ENCODE measurements at regions not wholly inside any gene's neighbourhood (a gene's known extent, or its start where the extent isn't known, plus 50 kb on each side); places are given as distances from the start of the nearest gene placed in this dataset.

DNA sequence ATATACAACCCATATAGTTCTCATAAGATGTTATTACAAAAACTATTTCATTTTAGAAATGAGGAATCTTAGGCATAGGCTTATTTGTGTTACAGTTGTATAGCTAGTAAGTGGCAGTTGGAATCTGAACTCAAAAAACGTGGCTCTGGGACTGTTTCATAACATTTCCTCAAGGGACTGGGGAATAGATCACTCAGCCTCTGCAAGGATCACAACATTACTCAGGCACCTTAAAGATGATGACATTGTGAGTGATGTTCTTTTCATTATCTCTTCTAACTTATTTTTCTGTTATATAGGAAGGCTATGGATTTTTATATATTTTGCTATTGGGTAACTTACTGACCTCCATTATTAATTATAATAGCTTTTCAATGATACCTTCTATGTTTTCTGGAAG lies 774.2 kb upstream of the LCORL start:
- Histone ChIP-seq H3K4me3 (no peak overlapping the region), H3K9me3 (replicated peaks in 1 of 3) (no peaks in the 10 kb centered on the region), H3K4me1 (replicated peaks in 1 of 2) (no peaks in the 10 kb centered on the region), H3K27ac (no peak overlapping the region), H3K36me3 (replicated peaks in 1 of 2) (no peaks in the 10 kb centered on the region), H3K27me3 (no peaks in the 10 kb centered on the region)
- TF ChIP-seq, protein P1, sequence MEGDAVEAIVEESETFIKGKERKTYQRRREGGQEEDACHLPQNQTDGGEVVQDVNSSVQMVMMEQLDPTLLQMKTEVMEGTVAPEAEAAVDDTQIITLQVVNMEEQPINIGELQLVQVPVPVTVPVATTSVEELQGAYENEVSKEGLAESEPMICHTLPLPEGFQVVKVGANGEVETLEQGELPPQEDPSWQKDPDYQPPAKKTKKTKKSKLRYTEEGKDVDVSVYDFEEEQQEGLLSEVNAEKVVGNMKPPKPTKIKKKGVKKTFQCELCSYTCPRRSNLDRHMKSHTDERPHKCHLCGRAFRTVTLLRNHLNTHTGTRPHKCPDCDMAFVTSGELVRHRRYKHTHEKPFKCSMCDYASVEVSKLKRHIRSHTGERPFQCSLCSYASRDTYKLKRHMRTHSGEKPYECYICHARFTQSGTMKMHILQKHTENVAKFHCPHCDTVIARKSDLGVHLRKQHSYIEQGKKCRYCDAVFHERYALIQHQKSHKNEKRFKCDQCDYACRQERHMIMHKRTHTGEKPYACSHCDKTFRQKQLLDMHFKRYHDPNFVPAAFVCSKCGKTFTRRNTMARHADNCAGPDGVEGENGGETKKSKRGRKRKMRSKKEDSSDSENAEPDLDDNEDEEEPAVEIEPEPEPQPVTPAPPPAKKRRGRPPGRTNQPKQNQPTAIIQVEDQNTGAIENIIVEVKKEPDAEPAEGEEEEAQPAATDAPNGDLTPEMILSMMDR (IDR thresholded peaks at IDR 0.05): no peak
- 58 to 74% (median 60%) methylated on average over 1 of the region's 1 CpG for WGBS, 4 donors
- intact Hi-C loops (cut with DNase I): no loop called here
- DNase-seq: no peak

DNA sequence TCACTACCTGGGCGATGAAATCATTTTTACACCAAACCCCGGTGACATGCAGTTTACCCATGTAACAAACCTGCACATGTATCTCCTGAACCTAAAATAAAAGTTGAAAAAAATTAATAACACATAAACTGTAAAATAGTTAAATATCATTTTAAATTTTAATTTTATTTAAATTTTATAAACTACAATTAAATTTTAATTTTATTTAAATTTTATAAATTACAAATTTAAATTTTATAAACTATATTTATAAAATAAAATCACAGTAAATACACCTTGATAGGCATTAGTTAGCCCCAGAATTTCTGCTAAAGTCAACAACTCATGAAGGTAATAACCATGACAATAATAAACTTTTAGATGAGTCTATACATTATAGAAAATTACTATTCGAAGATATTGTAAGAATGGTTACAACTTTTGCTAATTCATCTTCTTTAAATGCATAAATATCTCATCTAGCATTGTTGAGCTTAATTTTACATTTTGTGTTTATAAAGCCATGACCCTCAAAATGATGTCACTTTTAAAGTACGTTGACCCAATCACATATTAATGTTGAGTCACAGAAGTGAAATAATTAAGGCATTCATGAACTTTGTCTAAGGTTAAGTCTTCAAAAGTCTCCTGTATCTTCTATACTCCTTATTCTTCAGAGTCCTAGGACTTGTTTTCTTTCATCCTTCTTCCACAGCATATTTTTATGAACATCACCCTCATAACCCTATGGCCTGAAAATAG lies 755.8 kb upstream of the LCORL start:
- Histone ChIP-seq H3K36me3 (replicated peaks in 1 of 2) (no peaks in the 10 kb centered on the region), H3K4me3 (no peak overlapping the region), H3K9me3 (replicated peaks in 1 of 3) (peaks cover 0 to 7% (median 0%) of the 10 kb centered on the region in 3 donors), H3K27ac (no peak overlapping the region), H3K27me3 (no peaks in the 10 kb centered on the region), H3K4me1 (replicated peaks in 1 of 2) (no peaks in the 10 kb centered on the region)
- TF ChIP-seq POLR2A (IDR thresholded peaks at IDR 0.05): no peak
- TF ChIP-seq, protein P1 (IDR thresholded peaks at IDR 0.05): no peak
- DNase-seq: no peak
- 54 to 61% (median 61%) methylated on average over 4 of the region's 4 CpGs for whole genome bisulfite sequencing, 4 donors
- intact Hi-C loops (cut with DNase I): no loop called here

DNA sequence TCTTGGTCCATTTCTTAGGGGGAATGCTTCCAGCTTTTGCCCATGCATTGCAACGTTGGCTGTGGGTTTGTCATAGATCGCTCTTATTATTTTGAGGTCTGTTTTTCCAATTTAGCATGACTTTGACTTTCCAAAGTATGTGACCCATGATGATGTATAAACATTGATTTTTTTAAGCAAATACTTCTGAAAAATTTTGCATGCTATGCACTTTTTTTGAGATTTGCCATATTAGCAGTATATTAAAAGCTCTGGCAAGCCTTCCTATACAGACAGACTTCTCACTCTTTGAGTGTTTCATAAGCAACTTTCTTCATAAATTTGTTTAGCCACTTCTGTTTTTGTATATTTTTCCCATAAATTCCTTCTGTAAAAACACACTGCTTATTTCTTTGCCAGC lies 746.4 kb upstream of the LCORL start:
- WGBS, 4 donors: 66 to 83% (median 73%) methylated on average over 2 of the region's 2 CpGs
- Histone ChIP-seq H3K9me3 (replicated peaks in 1 of 3) (no peaks in the 10 kb centered on the region), H3K27me3 (no peaks in the 10 kb centered on the region), H3K27ac (no peak overlapping the region), H3K36me3 (replicated peaks in 1 of 2) (no peaks in the 10 kb centered on the region), H3K4me1 (replicated peaks in 1 of 2) (no peaks in the 10 kb centered on the region), H3K4me3 (no peak overlapping the region)
- no peak for DNase-seq
- intact Hi-C loops (cut with DNase I): no loop called here
- TF ChIP-seq POLR2A (IDR thresholded peaks at IDR 0.05): no peak
- TF ChIP-seq, protein P1 (IDR thresholded peaks at IDR 0.05): no peak

DNA sequence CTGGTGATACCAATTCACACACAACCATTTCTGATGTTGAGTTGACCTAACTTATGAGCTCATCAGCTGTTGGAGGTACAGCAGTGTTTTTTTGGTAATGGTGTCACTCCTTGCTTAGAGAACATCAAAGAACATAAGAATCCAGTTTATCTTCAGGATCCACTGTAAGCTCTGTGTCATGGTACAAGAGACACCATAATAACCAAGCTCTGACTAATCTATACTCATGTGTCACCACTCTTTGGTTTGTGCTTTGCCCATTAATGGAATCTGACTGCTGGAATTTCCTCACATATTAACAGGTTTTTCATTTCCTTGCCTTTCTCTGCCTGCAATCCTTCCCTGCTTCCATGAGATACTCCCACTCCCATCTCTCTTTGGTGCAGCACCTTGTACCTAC lies 735.1 kb upstream of the LCORL start:
- no peak for TF ChIP-seq POLR2A (IDR thresholded peaks at IDR 0.05)
- TF ChIP-seq, protein P1 (IDR thresholded peaks at IDR 0.05): no peak
- intact Hi-C loops (cut with DNase I): no loop called here

More for the DNA sequence above, 735.1 kb upstream of the LCORL start:
- Histone ChIP-seq H3K9me3 (replicated peaks in 1 of 3) (no peaks in the 10 kb centered on the region), H3K4me1 (replicated peaks in 1 of 2) (no peaks in the 10 kb centered on the region), H3K4me3 (no peak overlapping the region), H3K27ac (no peak overlapping the region), H3K27me3 (no peaks in the 10 kb centered on the region), H3K36me3 (replicated peaks in 1 of 2) (no peaks in the 10 kb centered on the region)
- DNase-seq: no peak

Data from adrenal gland (tissue), 9 donors.